NCI-H1417 treated with DMSO at 0.1 percent for 48 hours (cell line): ENCODE measurements at regions not wholly inside any gene's neighbourhood (a gene's known extent, or its start where the extent isn't known, plus 50 kb on each side); places are given as distances from the start of the nearest gene placed in this dataset.

Experiments
- DNase-seq: peaks from one replicate; lab custom pipeline; 2025; lab: John Stamatoyannopoulos, UW

- no peak for DNase-seq
Observed at GRCh38 chr11:115764176-115764575, 260.0 kb upstream of the CADM1 start.

- DNase-seq: no peak
Observed at GRCh38 chr11:115761817-115762216, 257.6 kb upstream of the CADM1 start.

GRCh38 chr11:115761348-115761747 is 257.1 kb upstream of the CADM1 start:
- DNase-seq: no peak

- no peak for DNase-seq
Observed at GRCh38 chr11:115760461-115761320, 256.5 kb upstream of the CADM1 start.

- no peak for DNase-seq
Observed at GRCh38 chr11:115759622-115760460, 255.6 kb upstream of the CADM1 start.

- DNase-seq: no peak
Observed at GRCh38 chr11:115758011-115758410, 253.8 kb upstream of the CADM1 start.

- no peak for DNase-seq
Observed at GRCh38 chr11:115751243-115752015, 247.2 kb upstream of the CADM1 start.

- no peak for DNase-seq
Observed at GRCh38 chr11:115745610-115746512, 241.6 kb upstream of the CADM1 start.

GRCh38 chr11:115745066-115745465 is 240.9 kb upstream of the CADM1 start:
- no peak for DNase-seq

- DNase-seq: no peak
Observed at GRCh38 chr11:115743719-115744118, 239.5 kb upstream of the CADM1 start.

GRCh38 chr11:115741376-115742107 is 237.3 kb upstream of the CADM1 start:
- DNase-seq: no peak

GRCh38 chr11:115740324-115740723 is 236.1 kb upstream of the CADM1 start:
- no peak for DNase-seq

- DNase-seq: no peak
Observed at GRCh38 chr11:115739878-115740277, 235.7 kb upstream of the CADM1 start.

GRCh38 chr11:115739146-115739545 is 234.9 kb upstream of the CADM1 start:
- no peak for DNase-seq

GRCh38 chr11:115737875-115738274 is 233.7 kb upstream of the CADM1 start:
- DNase-seq: no peak

- DNase-seq: no peak
Observed at GRCh38 chr11:115736146-115736545, 231.9 kb upstream of the CADM1 start.

- DNase-seq: no peak
Observed at GRCh38 chr11:115724666-115725065, 220.5 kb upstream of the CADM1 start.

- DNase-seq: no peak
Observed at GRCh38 chr11:115722711-115723110, 218.5 kb upstream of the CADM1 start.

GRCh38 chr11:115721296-115721995 is 217.2 kb upstream of the CADM1 start:
- no peak for DNase-seq
